GM18505 (cell line): ENCODE measurements at regions not wholly inside any gene's neighbourhood (a gene's known extent, or its start where the extent isn't known, plus 50 kb on each side); places are given as distances from the start of the nearest gene placed in this dataset.

ENCODE experiments used
- ATAC-seq: cut with Tn5 transposase; IDR thresholded peaks from one replicate; pipeline ENCODE4 v1.9.1; 2021; ENCODE audit not compliant: unreplicated experiment
- POLR2A ChIP-seq: IDR thresholded peaks from 4 replicates; pipeline ENCODE4 v1.6.1; 2011; ENCODE audit warnings: borderline replicate concordance; ENCODE audit not compliant: insufficient read depth, insufficient read length; ENCODE audit errors: extremely low read depth

DNA sequence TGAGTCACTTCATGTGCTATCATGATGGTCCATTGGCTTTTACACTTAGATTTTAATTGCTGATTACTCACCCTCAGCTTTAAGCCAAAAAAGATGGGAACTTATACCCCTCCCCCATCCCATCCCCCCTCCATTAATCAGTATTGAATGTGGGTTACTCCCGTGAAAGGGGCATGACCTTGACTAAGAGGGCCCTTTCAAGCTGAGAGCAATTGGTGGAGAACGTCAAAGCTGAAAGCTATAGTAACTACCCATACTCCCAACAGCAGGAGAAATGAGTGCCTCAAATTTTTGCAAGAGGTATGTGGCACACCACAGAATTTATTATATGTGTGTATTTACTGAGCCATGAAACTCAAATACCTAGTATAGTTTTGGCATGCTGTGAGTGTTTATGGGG lies 99.7 kb upstream of the CDH8 start:
- no peak for TF ChIP-seq POLR2A
- no peak for ATAC-seq

DNA sequence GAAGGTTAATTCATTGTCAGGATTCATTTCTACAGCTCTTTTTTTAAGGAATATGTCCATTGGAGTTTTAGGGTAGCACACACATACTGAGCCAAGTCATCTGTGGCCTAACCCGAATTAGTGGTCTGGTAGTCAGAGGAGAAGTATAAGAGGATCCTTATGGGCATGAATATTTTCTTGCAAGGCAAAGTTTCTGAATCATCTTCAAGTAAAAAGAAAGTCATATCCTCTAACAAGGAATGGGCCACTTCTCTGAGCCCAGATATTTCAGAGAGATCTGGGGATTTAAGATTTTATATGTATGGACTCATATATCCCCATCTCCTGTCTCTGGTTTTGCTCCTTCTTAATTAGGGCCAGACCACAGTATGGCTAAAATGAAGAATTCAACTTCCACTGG lies 99.2 kb upstream of the CDH8 start:
- TF ChIP-seq POLR2A: no peak
- ATAC-seq: no peak

DNA sequence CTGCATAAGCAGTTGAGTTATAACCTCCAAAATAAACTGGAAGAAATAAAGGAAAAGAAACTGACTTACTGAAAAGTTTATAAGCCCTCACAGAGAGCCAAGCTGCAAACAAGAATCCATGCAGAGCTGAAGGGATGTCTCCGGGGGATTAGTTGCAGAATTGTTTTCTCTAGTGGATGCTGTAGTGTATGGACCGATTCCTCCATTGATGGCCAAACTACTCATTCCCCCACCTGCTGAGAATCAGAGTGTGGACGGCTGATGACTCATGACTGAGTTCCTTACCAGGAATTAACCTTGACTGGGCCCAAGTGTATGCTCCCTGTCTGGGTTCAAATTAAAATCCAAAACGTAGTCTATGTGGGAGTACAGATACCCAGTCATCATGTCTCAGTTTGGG lies 93.9 kb upstream of the CDH8 start:
- ATAC-seq: no peak
- no peak for TF ChIP-seq POLR2A

DNA sequence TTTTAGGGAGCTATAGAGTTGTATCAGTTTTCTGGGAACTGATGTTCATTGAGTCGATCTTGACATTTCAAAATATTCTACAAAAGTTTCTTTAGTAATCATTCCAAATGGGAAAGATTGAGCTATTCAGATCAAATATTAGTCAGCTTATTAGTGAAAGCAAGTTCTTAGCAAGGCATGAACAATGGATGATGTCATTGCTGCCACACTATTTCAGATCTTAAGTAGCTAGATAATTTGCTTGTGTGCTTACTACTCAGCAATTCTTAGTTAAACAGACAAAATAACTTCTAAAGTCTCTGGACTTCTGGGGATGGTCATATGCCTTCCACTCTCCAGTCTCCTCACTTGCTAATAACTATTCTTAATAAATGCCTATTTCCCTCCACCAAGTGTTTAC lies 69.0 kb upstream of the CDH8 start:
- no peak for ATAC-seq
- no peak for TF ChIP-seq POLR2A

DNA sequence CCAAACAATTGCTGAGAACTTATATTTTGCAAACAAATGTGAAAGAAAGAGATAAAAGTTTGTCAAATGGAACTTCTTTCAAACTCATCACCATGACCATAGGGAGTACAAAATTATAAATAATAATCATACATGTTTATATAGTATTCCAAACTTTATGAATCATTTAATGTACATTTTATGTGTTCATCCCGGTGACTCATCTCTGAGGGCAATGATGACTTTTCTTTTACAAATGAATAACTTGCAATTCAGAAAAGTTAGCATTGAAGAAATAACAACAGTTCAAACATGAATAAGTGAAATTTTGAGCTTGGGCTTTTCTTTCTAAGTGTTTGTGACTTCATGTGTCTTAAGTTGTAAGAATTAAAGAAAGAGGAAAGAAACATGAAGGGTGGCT lies 66.3 kb upstream of the CDH8 start:
- ATAC-seq: no peak

DNA sequence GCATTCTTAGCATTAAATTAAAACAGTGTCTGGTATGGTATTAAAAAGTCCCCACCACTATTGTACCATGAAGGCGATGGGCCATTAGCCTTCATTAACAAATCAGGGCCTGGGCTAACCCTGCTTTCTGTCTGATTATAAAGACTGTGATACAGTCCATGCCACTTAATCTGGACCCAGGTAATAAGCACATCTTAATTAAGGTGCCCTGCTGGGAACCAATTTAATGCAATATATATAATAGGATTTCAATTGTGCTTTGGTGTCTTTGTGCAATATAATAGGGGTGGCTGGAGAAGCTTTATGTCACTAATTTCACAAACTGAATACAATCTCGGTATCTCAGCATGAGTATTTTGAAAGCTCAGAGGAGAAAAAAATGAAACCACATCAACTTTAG lies 64.4 kb upstream of the CDH8 start:
- TF ChIP-seq POLR2A: no peak
- no peak for ATAC-seq

More for the DNA sequence above, 66.3 kb upstream of the CDH8 start:
- no peak for TF ChIP-seq POLR2A

DNA sequence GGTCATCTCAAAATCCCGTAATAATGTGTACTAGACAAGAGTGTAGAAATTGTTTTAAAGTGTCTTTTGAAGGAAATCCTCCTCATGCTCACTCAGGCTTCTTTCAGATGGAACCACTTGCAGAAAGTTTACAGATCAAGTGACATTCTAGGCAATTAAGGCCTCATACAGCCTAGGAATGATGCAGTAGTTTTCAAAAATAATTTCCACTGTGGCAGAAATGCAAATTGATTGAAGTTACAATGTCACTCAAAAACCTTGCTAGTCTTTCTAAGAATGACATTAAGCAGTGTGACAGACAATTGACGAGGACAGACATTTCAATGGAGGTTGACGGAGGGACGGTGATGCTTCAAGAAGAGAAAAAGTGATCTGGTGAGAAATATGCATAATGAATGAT lies 53.5 kb upstream of the CDH8 start:
- TF ChIP-seq POLR2A: no peak
- no peak for ATAC-seq

DNA sequence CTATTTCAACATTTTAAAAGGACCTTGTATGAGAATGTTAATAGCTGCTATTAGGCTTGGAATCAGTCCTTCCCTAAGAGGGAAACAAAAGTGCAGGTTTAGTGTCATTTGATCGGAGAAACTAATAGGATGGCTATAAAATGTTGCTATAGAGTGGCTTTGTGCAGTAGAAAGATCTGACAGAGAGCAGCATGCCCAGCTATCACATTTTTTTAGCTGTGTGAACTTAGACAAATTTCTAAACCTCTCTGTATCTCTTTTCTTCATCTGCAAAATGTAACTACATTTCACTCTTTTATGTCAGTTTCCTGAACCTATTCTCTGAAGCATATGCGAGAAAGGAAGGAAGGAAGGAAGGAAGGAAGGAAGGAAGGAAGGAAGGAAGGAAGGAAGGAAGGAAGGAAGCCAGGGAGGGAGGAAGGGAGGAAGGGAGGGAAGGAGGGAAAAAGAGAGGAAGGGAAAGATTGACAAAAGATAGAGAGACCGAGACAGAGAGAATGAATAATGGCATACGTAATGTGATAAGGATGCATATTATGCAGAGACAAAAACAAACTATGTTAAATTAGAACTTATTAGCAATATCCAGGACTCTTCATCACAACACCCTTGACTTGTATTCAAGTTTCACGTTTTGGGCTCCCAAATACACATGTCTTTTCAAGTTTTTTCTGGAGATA lies 52.6 kb upstream of the CDH8 start:
- no peak for ATAC-seq
- no peak for TF ChIP-seq POLR2A
